IMR-90 (cell line): ENCODE measurements at regions not wholly inside any gene's neighbourhood (a gene's known extent, or its start where the extent isn't known, plus 50 kb on each side); places are given as distances from the start of the nearest gene placed in this dataset.

Source experiments
- FOS ChIP-seq: fragments of 150-350 bp; IDR thresholded peaks from 2 replicates; pipeline ENCODE4 v1.6.1; 2016; ENCODE audit warnings: low read depth, low read length
- MAFK ChIP-seq: IDR thresholded peaks from 2 replicates; pipeline ENCODE4 v1.6.1; 2012; ENCODE audit warnings: low read depth, low read length, improper control_type of control experiment
- NFE2L2 ChIP-seq: fragments of 150-350 bp; IDR thresholded peaks from 2 replicates; pipeline ENCODE4 v1.6.1; 2016; ENCODE audit warnings: low read depth, mild to moderate bottlenecking, low read length
- RAD21 ChIP-seq: IDR thresholded peaks from 2 replicates; pipeline ENCODE4 v1.6.1; 2012; ENCODE audit warnings: low read length, improper control_type of control experiment
- SMC3 ChIP-seq: fragments of 150-350 bp; IDR thresholded peaks from 2 replicates; pipeline ENCODE4 v1.6.1; 2016; ENCODE audit warnings: low read depth, mild to moderate bottlenecking, antibody characterized with exemption, low read length, moderate library complexity
- TF ChIP-seq, protein P1 (sequence below): conservative IDR thresholded peaks from 2 replicates; pipeline ENCODE4 v1.5.1; 2012; ENCODE audit warnings: mild to moderate bottlenecking, low read depth, low read length, improper control_type of control experiment
- TF ChIP-seq, protein P2 (sequence below): fragments of 150-350 bp; IDR thresholded peaks from 2 replicates; pipeline ENCODE4 v1.6.1; 2017; ENCODE audit warnings: mild to moderate bottlenecking, antibody characterized with exemption, low read length, low read depth
- TF ChIP-seq, protein P3 (sequence below): fragments of 150-350 bp; IDR thresholded peaks from 2 replicates; pipeline ENCODE4 v1.6.1; 2016; ENCODE audit warnings: low read depth, mild to moderate bottlenecking, low read length, moderate library complexity, borderline replicate concordance

DNA sequence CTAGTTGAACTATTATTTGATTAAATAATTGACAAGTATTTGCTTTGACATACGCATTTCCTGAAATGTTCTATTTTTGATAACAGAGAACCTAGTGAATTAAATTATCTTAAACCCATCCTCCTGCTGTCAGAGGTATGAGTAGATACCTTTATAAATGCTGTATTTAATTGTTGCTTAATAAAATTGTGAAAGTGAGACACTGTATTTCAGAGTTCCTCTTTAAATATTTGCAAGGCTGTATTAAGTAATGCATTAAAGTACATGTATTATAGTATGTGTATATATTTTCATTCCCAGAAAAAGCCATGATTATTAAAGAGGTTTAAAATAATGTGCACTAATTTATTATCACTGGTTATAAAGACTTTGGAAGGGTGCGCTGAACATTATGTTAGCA, 483.8 kb downstream of the TFAP2B start:
- TF ChIP-seq, protein P1, sequence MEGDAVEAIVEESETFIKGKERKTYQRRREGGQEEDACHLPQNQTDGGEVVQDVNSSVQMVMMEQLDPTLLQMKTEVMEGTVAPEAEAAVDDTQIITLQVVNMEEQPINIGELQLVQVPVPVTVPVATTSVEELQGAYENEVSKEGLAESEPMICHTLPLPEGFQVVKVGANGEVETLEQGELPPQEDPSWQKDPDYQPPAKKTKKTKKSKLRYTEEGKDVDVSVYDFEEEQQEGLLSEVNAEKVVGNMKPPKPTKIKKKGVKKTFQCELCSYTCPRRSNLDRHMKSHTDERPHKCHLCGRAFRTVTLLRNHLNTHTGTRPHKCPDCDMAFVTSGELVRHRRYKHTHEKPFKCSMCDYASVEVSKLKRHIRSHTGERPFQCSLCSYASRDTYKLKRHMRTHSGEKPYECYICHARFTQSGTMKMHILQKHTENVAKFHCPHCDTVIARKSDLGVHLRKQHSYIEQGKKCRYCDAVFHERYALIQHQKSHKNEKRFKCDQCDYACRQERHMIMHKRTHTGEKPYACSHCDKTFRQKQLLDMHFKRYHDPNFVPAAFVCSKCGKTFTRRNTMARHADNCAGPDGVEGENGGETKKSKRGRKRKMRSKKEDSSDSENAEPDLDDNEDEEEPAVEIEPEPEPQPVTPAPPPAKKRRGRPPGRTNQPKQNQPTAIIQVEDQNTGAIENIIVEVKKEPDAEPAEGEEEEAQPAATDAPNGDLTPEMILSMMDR, result no peak
- TF ChIP-seq, protein P2, sequence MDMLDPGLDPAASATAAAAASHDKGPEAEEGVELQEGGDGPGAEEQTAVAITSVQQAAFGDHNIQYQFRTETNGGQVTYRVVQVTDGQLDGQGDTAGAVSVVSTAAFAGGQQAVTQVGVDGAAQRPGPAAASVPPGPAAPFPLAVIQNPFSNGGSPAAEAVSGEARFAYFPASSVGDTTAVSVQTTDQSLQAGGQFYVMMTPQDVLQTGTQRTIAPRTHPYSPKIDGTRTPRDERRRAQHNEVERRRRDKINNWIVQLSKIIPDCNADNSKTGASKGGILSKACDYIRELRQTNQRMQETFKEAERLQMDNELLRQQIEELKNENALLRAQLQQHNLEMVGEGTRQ, result no peak
- TF ChIP-seq MAFK (no peak), RAD21 (no peak), FOS (no peak), NFE2L2 (no peak), SMC3 (no peak)
- TF ChIP-seq, protein P3, sequence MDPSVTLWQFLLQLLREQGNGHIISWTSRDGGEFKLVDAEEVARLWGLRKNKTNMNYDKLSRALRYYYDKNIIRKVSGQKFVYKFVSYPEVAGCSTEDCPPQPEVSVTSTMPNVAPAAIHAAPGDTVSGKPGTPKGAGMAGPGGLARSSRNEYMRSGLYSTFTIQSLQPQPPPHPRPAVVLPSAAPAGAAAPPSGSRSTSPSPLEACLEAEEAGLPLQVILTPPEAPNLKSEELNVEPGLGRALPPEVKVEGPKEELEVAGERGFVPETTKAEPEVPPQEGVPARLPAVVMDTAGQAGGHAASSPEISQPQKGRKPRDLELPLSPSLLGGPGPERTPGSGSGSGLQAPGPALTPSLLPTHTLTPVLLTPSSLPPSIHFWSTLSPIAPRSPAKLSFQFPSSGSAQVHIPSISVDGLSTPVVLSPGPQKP, result no peak
